ENCODE measurements at regions not wholly inside any gene's neighbourhood (a gene's known extent, or its start where the extent isn't known, plus 50 kb on each side); places are given as distances from the start of the nearest gene placed in this dataset.

DNA sequence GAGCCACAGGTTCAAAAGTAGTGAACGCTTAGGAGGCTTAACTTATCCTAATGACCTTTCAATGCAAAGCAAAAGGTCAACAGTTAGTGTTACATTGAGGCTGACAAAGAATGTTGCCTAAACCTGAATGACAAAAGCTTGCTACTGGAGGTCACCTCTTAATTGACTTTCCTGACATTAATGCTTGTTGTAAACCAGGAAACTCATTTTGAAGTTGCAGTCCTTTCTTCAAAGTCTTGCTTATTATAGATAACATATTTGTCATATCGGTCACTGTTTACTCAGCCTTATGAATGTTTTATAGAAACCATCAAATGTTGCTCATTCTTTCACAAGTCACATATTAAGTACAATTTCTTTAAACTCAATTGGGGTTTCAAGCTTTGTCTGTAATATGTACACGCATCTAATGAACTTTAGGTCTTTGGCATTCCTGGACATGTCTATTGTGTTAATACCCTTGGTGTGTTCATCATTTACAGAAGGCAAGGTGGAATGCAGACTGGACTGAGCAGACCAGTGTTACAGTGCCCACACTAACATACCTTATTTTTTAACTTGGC lies 488.2 kb upstream of the NECTIN3 start:
- intact Hi-C loops (cut with micrococcal nuclease; ENCODE audit: unreplicated experiment), result no loop called here
- no peaks in the 10 kb centered on the region for H3K79me2 ChIP-seq (ENCODE audit: insufficient read depth, low read depth, low read length)
- H3K9me3 ChIP-seq (ENCODE audit: low read length), result no peaks in the 10 kb centered on the region
- H3K36me3 ChIP-seq (ENCODE audit: insufficient read depth, low read length), result no peaks in the 10 kb centered on the region
- no peaks in the 10 kb centered on the region for H3K9me2 ChIP-seq (ENCODE audit: insufficient read depth, low read length)
- TF ChIP-seq EZH2phosphoT487 (IDR thresholded peaks at IDR 0.05; ENCODE audit: borderline replicate concordance, low read depth, low read length), result no peak
- TF ChIP-seq, protein P1, sequence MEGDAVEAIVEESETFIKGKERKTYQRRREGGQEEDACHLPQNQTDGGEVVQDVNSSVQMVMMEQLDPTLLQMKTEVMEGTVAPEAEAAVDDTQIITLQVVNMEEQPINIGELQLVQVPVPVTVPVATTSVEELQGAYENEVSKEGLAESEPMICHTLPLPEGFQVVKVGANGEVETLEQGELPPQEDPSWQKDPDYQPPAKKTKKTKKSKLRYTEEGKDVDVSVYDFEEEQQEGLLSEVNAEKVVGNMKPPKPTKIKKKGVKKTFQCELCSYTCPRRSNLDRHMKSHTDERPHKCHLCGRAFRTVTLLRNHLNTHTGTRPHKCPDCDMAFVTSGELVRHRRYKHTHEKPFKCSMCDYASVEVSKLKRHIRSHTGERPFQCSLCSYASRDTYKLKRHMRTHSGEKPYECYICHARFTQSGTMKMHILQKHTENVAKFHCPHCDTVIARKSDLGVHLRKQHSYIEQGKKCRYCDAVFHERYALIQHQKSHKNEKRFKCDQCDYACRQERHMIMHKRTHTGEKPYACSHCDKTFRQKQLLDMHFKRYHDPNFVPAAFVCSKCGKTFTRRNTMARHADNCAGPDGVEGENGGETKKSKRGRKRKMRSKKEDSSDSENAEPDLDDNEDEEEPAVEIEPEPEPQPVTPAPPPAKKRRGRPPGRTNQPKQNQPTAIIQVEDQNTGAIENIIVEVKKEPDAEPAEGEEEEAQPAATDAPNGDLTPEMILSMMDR (conservative IDR thresholded peaks at IDR 0.05; ENCODE audit: low read length), result no peak
- ChIA-PET CTCF (ENCODE audit: unreplicated experiment) (no interaction called here), POLR2A (no interaction called here)
- no TSS peak for BruUV-seq (replicated peaks)
- no peaks in the 10 kb centered on the region for H3K4me1 ChIP-seq (ENCODE audit: insufficient read depth, low read length, poor library complexity, severe bottlenecking)
- H2AFZ ChIP-seq (ENCODE audit: low read length), result no peak overlapping the region
- no peak overlapping the region for H3K4me3 ChIP-seq (ENCODE audit: low read depth, low read length, poor library complexity, severe bottlenecking)
- no peak overlapping the region for H3K4me2 ChIP-seq (ENCODE audit: low read length)
- H4K20me1 ChIP-seq (ENCODE audit: insufficient read depth, low read length), result no peaks in the 10 kb centered on the region
- DNase-seq (ENCODE audit: low spot score), result no peak
- no peak overlapping the region for H3K27ac ChIP-seq (ENCODE audit: low read depth, low read length, poor library complexity, severe bottlenecking)

DNA sequence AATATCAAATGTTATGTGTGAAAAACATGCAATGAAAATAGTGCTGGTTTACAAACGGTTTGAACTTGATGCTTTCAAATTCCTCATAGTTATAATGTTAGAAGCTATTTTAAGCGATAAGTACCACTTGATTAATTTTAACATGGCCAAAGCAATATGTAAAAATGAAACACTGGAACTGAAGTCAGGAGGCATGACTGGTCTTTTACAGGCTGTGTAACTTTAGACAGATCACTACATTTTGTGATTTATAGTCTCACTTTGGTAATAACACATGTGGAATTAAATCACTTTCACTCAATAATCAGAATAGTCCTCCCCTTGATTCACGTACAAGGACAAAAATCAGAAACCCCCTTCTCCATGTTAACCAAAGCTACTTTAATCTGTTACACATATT lies 482.7 kb upstream of the NECTIN3 start:
- intact Hi-C loops (cut with micrococcal nuclease; ENCODE audit: unreplicated experiment), result no loop called here
- no peak overlapping the region for H3K4me2 ChIP-seq (ENCODE audit: low read length)
- DNase-seq (ENCODE audit: low spot score), result no peak
- H3K9me3 ChIP-seq (ENCODE audit: low read length), result no peaks in the 10 kb centered on the region
- no peaks in the 10 kb centered on the region for H3K4me1 ChIP-seq (ENCODE audit: insufficient read depth, low read length, poor library complexity, severe bottlenecking)
- H2AFZ ChIP-seq (ENCODE audit: low read length), result no peak overlapping the region
- CTCF ChIA-PET (ENCODE audit: unreplicated experiment), result no interaction called here
- no peaks in the 10 kb centered on the region for H3K36me3 ChIP-seq (ENCODE audit: insufficient read depth, low read length)
- no peak for TF ChIP-seq EZH2phosphoT487 (IDR thresholded peaks at IDR 0.05; ENCODE audit: borderline replicate concordance, low read depth, low read length)
- TF ChIP-seq, protein P1 (conservative IDR thresholded peaks at IDR 0.05; ENCODE audit: low read length), result no peak
- no TSS peak for BruUV-seq (replicated peaks)
- no peaks in the 10 kb centered on the region for H3K79me2 ChIP-seq (ENCODE audit: insufficient read depth, low read depth, low read length)
- H3K27ac ChIP-seq (ENCODE audit: low read depth, low read length, poor library complexity, severe bottlenecking), result no peak overlapping the region
- H3K9me2 ChIP-seq (ENCODE audit: insufficient read depth, low read length), result no peaks in the 10 kb centered on the region
- no peak overlapping the region for H3K4me3 ChIP-seq (ENCODE audit: low read depth, low read length, poor library complexity, severe bottlenecking)
- no peaks in the 10 kb centered on the region for H4K20me1 ChIP-seq (ENCODE audit: insufficient read depth, low read length)
- POLR2A ChIA-PET, result no interaction called here

DNA sequence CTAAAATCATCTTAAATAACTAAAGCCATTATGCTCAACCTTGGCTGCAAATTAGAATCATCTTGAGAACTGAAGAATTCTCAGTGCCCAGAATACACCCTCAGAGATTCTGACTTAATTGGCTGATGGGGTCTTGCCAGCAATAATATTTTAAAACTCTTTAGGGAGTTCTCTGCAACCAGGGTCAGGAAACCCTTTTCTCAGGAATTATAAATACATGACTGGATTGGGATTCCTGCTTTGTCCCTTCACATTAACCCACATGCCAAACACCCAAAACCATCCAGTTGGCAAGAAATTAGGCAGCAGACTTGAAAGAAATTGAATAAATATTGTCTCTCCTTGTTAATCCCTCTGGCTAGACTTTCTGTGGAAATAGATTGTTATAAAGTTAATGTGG lies 482.3 kb upstream of the NECTIN3 start:
- no TSS peak for BruUV-seq (replicated peaks)
- TF ChIP-seq, protein P1 (conservative IDR thresholded peaks at IDR 0.05; ENCODE audit: low read length), result no peak
- no peak for TF ChIP-seq EZH2phosphoT487 (IDR thresholded peaks at IDR 0.05; ENCODE audit: borderline replicate concordance, low read depth, low read length)
- H4K20me1 ChIP-seq (ENCODE audit: insufficient read depth, low read length), result no peaks in the 10 kb centered on the region

More for the DNA sequence above, 482.3 kb upstream of the NECTIN3 start:
- H3K4me3 ChIP-seq (ENCODE audit: low read depth, low read length, poor library complexity, severe bottlenecking), result no peak overlapping the region
- no peaks in the 10 kb centered on the region for H3K4me1 ChIP-seq (ENCODE audit: insufficient read depth, low read length, poor library complexity, severe bottlenecking)
- no peak overlapping the region for H3K4me2 ChIP-seq (ENCODE audit: low read length)
- CTCF ChIA-PET (ENCODE audit: unreplicated experiment), result no interaction called here
- POLR2A ChIA-PET, result no interaction called here
- no peaks in the 10 kb centered on the region for H3K79me2 ChIP-seq (ENCODE audit: insufficient read depth, low read depth, low read length)
- H3K36me3 ChIP-seq (ENCODE audit: insufficient read depth, low read length), result no peaks in the 10 kb centered on the region
- no peaks in the 10 kb centered on the region for H3K9me3 ChIP-seq (ENCODE audit: low read length)
- no peak overlapping the region for H3K27ac ChIP-seq (ENCODE audit: low read depth, low read length, poor library complexity, severe bottlenecking)
- intact Hi-C loops (cut with micrococcal nuclease; ENCODE audit: unreplicated experiment), result no loop called here
- no peak for DNase-seq (ENCODE audit: low spot score)
- no peak overlapping the region for H2AFZ ChIP-seq (ENCODE audit: low read length)
- H3K9me2 ChIP-seq (ENCODE audit: insufficient read depth, low read length), result no peaks in the 10 kb centered on the region
